ENCODE measurements at regions not wholly inside any gene's neighbourhood (a gene's known extent, or its start where the extent isn't known, plus 50 kb on each side); places are given as distances from the start of the nearest gene placed in this dataset.
A peak's percentile ranks its signal among the peaks of the same experiment; 100 is the strongest.

GRCh38 chr17:36756695-36757094 lies 155.3 kb downstream of the MRM1 start:
- no peak for DNase-seq (ENCODE audit: low spot score)

- no peak for DNase-seq (ENCODE audit: low spot score)
These were observed 159.0 kb downstream of the MRM1 start for GRCh38 chr17:36760425-36760824.

- no peak for DNase-seq (ENCODE audit: low spot score)
These were observed 160.0 kb downstream of the MRM1 start for GRCh38 chr17:36761203-36761950.

- DNase-seq (ENCODE audit: low spot score), result no peak
These were observed 164.2 kb downstream of the MRM1 start for GRCh38 chr17:36765436-36766043.

- DNase-seq (ENCODE audit: low spot score), result no peak
These were observed 167.0 kb downstream of the MRM1 start for GRCh38 chr17:36768394-36768793.

GRCh38 chr17:36773039-36773438 lies 164.2 kb upstream of the LHX1 start:
- DNase-seq (ENCODE audit: low spot score), result no peak

- no peak for DNase-seq (ENCODE audit: low spot score)
These were observed 160.2 kb upstream of the LHX1 start for GRCh38 chr17:36777118-36777517.

GRCh38 chr17:36778448-36778847 lies 158.8 kb upstream of the LHX1 start:
- no peak for DNase-seq (ENCODE audit: low spot score)

GRCh38 chr17:36779550-36779949 lies 157.7 kb upstream of the LHX1 start:
- DNase-seq (ENCODE audit: low spot score), result no peak

GRCh38 chr17:36784633-36785032 lies 152.6 kb upstream of the LHX1 start:
- DNase-seq (ENCODE audit: low spot score), result no peak

GRCh38 chr17:36786867-36787266 lies 150.4 kb upstream of the LHX1 start:
- DNase-seq (ENCODE audit: low spot score), result no peak

GRCh38 chr17:36791150-36791941 lies 145.9 kb upstream of the LHX1 start:
- DNase-seq (ENCODE audit: low spot score), result peak; percentile 28

GRCh38 chr17:36791942-36792475 lies 145.3 kb upstream of the LHX1 start:
- no peak for DNase-seq (ENCODE audit: low spot score)

GRCh38 chr17:36792849-36793248 lies 144.4 kb upstream of the LHX1 start:
- DNase-seq (ENCODE audit: low spot score), result no peak

GRCh38 chr17:36793976-36794375 lies 143.3 kb upstream of the LHX1 start:
- DNase-seq (ENCODE audit: low spot score), result no peak

- DNase-seq (ENCODE audit: low spot score), result no peak
These were observed 129.6 kb upstream of the LHX1 start for GRCh38 chr17:36807496-36808179.

GRCh38 chr17:36808180-36808661 lies 129.1 kb upstream of the LHX1 start:
- DNase-seq (ENCODE audit: low spot score), result no peak

GRCh38 chr17:36812762-36813161 lies 124.5 kb upstream of the LHX1 start:
- DNase-seq (ENCODE audit: low spot score), result no peak

- DNase-seq (ENCODE audit: low spot score), result no peak
These were observed 123.9 kb upstream of the LHX1 start for GRCh38 chr17:36813357-36813756.

- DNase-seq (ENCODE audit: low spot score), result no peak
These were observed 123.2 kb upstream of the LHX1 start for GRCh38 chr17:36813957-36814563.

GRCh38 chr17:36814958-36815357 lies 122.3 kb upstream of the LHX1 start:
- DNase-seq (ENCODE audit: low spot score), result no peak
